ENCODE measurements at regions not wholly inside any gene's neighbourhood (a gene's known extent, or its start where the extent isn't known, plus 50 kb on each side); places are given as distances from the start of the nearest gene placed in this dataset.

- TF ChIP-seq REST (IDR thresholded peaks at IDR 0.05; ENCODE audit: low read depth) = no peak
These were observed 57.9 kb upstream of the CNOT6 start (continued) for GRCh38 chr5:180436275-180436674.

GRCh38 chr5:180436936-180437335 is 57.2 kb upstream of the CNOT6 start:
- POLR2A ChIA-PET = no interaction called here
- RAD21 ChIA-PET (ENCODE audit: low non-redundant PET in 1 of 2, low total read pairs in 2 of 2, uncharacterized antibody in 2 of 2, unreplicated experiment in 2 of 2) = no interaction called here
- H3K4me3 ChIP-seq (replicated peaks in 1 of 2; ENCODE audit: low read depth in 1 of 2, low read length in 2 of 2) = no peak overlapping the region
- H3K79me2 ChIP-seq (ENCODE audit: insufficient read depth, low read length) = no peaks in the 10 kb centered on the region
- no TSS peak for BruUV-seq (replicated peaks)
- TF ChIP-seq RAD21 (IDR thresholded peaks at IDR 0.05; ENCODE audit: low read depth) (no peak), REST (IDR thresholded peaks at IDR 0.05; ENCODE audit: low read depth) (no peak), ZBTB33 (IDR thresholded peaks at IDR 0.05; ENCODE audit: extremely low read depth, insufficient replicate concordance, low read length) (no peak), JUND (IDR thresholded peaks at IDR 0.05) (no peak), CTCF (IDR thresholded peaks at IDR 0.05 in 2 of 3, conservative IDR thresholded peaks at IDR 0.05 in 1 of 3; ENCODE audit: borderline replicate concordance in 1 of 3, insufficient read depth in 1 of 3, low read depth in 2 of 3, low read length in 2 of 3) (no peak), ZNF274 (IDR thresholded peaks at IDR 0.05; ENCODE audit: low read depth, low read length) (no peak), ZFX (IDR thresholded peaks at IDR 0.05) (no peak)
- H3K4me1 ChIP-seq (ENCODE audit: control insufficient read depth in 1 of 2, insufficient read depth in 2 of 2, low read length in 2 of 2) = no peaks in the 10 kb centered on the region
- no peaks in the 10 kb centered on the region for H3K27me3 ChIP-seq (ENCODE audit: insufficient read depth, low read length)
- H3K9me2 ChIP-seq (ENCODE audit: insufficient read depth) = no peaks in the 10 kb centered on the region
- ATAC-seq = peak; percentile 52; the same call in 1 of the 2 replicates
- no peak for DNase-seq (ENCODE audit: low read depth, low spot score)
- H3K9ac ChIP-seq (ENCODE audit: low read length) = no peak overlapping the region
- no peaks in the 10 kb centered on the region for H3K9me3 ChIP-seq (ENCODE audit: control insufficient read depth in 1 of 2, insufficient read depth in 1 of 2, low read depth in 1 of 2, low read length in 2 of 2)
- intact Hi-C loops (cut with micrococcal nuclease) = no loop called here
- H3K27ac ChIP-seq (ENCODE audit: low read depth, low read length) = no peak overlapping the region
- no peak overlapping the region for H2AFZ ChIP-seq (ENCODE audit: low read depth, low read length, poor library complexity, severe bottlenecking)
- CTCF ChIA-PET = no interaction called here
- no peaks in the 10 kb centered on the region for H4K20me1 ChIP-seq (ENCODE audit: insufficient read depth)
- no peak overlapping the region for H3K4me2 ChIP-seq (ENCODE audit: low read length)
- no peaks in the 10 kb centered on the region for H3K36me3 ChIP-seq (ENCODE audit: control insufficient read depth in 1 of 2, insufficient read depth in 2 of 2, low read length in 2 of 2)
